Thyroid gland (tissue), 4 donors: ENCODE measurements at regions not wholly inside any gene's neighbourhood (a gene's known extent, or its start where the extent isn't known, plus 50 kb on each side); places are given as distances from the start of the nearest gene placed in this dataset.

ENCODE experiments used
- CTCF ChIP-seq, 6 experiments: fragments of 200-600 bp in 3 of 6; fragments of 450-650 bp in 3 of 6; sonication (generic) in 3 of 6; IDR thresholded peaks; one replicate each; pipeline ENCODE4 v1.5.1; 2016 to 2019; ENCODE audit warnings: antibody characterized with exemption in 6 of 6, mild to moderate bottlenecking in 2 of 6, inconsistent platforms in 1 of 6, moderate library complexity in 1 of 6
- POLR2A ChIP-seq, 2 donors: fragments of 450-650 bp; IDR thresholded peaks; one replicate each; pipeline ENCODE4 v1.6.1; 2017; ENCODE audit warnings: antibody characterized with exemption in 2 of 2, mild to moderate bottlenecking in 2 of 2, moderate library complexity in 1 of 2

- TF ChIP-seq CTCF (IDR thresholded peaks at IDR 0.05) (no peak), POLR2A (IDR thresholded peaks at IDR 0.05) (no peak)
These were observed 298.4 kb upstream of the LUZP2 start for GRCh38 chr11:24198481-24198880.
